ENCODE measurements at regions not wholly inside any gene's neighbourhood (a gene's known extent, or its start where the extent isn't known, plus 50 kb on each side); places are given as distances from the start of the nearest gene placed in this dataset.

DNA sequence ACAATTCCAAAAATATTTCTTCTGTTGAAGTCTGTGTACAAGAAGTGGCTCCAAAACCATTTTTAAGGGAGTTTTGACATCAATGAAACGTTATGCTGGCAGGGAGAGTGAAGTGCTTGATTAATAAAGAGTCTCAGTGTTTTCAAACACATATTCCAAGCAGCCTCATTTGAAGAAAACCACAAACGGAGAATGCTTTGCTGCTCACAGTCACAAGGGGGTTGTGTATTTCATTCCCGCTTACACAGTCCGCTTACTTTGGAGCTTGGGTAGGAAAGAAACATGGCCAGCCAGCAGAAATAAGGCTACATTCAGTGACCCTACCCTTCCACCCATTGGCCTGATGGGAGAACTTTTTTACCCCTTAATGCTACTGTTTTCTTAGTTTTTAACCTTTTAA lies 586.2 kb downstream of the RAB28 start:
- no peak for DNase-seq (ENCODE audit: low read depth)
- H3K4me3 ChIP-seq (ENCODE audit: low read depth, low read length) = no peak overlapping the region
- TF ChIP-seq, protein P1, sequence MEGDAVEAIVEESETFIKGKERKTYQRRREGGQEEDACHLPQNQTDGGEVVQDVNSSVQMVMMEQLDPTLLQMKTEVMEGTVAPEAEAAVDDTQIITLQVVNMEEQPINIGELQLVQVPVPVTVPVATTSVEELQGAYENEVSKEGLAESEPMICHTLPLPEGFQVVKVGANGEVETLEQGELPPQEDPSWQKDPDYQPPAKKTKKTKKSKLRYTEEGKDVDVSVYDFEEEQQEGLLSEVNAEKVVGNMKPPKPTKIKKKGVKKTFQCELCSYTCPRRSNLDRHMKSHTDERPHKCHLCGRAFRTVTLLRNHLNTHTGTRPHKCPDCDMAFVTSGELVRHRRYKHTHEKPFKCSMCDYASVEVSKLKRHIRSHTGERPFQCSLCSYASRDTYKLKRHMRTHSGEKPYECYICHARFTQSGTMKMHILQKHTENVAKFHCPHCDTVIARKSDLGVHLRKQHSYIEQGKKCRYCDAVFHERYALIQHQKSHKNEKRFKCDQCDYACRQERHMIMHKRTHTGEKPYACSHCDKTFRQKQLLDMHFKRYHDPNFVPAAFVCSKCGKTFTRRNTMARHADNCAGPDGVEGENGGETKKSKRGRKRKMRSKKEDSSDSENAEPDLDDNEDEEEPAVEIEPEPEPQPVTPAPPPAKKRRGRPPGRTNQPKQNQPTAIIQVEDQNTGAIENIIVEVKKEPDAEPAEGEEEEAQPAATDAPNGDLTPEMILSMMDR (IDR thresholded peaks at IDR 0.05; ENCODE audit: insufficient read depth, low read length) = no peak

DNA sequence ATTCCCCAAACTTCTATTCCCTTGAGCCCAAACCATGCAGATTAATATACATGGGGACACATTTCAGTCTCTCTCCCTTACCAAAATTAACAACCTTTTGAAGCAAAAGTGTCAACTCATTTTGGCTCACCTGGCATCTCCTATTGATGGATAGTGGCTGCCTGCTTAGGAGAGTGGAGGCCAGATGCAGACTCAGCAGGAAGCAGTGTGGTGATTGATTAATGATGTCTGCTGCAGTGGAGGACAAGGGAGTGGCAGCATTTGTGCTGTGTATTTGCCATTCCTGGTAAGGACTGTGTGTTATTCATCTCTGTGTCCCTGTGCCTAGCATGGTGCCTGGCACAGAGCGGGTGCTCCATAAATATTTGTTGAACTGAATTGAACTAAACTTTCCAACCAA lies 590.1 kb downstream of the RAB28 start:
- no peak for DNase-seq (ENCODE audit: low read depth)
- no peak overlapping the region for H3K4me3 ChIP-seq (ENCODE audit: low read depth, low read length)
- TF ChIP-seq, protein P1 (IDR thresholded peaks at IDR 0.05; ENCODE audit: insufficient read depth, low read length) = no peak

DNA sequence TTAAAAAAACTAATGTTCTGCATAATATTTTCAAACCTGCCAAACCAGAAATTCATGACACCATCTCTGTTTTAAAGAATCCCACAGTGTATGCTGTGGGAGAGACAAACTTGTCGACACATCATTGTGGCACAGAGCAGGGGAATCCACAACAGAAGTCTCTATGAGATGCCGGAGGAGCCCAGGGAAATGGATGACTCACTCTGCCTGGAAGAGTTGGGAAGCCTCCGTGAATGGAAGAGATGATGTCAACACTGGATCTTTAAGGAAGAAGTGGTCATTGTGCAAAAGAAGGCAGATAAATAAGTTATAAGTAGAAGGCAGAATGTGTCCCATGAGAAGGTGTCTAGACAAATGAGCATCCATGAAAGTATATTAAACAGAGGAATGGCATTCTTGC lies 595.1 kb downstream of the RAB28 start:
- no peak overlapping the region for H3K4me3 ChIP-seq (ENCODE audit: low read depth, low read length)
- TF ChIP-seq, protein P1 (IDR thresholded peaks at IDR 0.05; ENCODE audit: insufficient read depth, low read length) = no peak
- no peak for DNase-seq (ENCODE audit: low read depth)

DNA sequence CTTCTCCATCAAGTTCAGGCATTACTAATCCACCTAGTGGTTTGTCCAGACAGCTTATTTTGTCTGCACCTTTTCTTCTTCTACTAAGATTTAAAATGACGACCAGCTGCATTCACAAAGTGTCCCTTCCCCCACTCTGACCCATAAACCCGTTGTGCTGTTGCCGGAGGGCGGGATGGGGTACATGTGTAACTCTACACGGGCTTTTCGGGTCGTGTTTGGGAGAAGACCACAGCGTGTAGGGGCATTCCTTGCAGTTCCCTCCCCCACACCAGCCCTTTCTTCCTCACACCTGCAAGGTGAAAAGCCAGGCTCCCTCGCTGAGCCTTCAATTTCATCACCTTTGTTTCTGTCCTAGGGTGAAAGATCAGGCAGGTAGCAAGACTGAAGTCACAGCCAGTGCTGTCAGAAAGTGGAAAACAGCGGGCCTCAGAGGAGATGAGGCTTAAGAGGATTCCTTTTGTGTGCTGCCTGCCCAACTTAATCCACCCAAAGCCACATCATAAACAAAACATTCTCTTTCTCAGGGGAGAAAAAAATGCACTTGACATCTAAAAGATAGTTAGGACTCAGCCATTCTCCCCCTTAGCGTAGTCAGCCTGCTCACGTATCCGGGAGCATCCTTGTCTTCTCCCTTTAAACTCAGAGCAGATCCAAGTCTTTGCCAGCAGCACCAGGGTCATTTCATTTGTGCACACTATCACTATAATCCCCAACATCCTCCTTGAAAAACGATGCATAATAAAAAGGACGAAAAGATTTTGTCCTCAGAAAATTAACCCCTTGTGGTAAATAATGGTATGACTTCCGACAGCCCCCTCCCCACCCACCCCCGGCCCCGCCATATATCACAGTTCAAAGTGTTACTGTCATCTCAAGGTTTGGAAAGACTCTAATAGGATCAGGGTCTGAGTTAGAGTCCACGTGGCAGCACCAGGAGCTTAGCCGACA lies 599.0 kb downstream of the RAB28 start:
- TF ChIP-seq, protein P1 (IDR thresholded peaks at IDR 0.05; ENCODE audit: insufficient read depth, low read length) = no peak
- no peak overlapping the region for H3K4me3 ChIP-seq (ENCODE audit: low read depth, low read length)
- DNase-seq (ENCODE audit: low read depth) = no peak

DNA sequence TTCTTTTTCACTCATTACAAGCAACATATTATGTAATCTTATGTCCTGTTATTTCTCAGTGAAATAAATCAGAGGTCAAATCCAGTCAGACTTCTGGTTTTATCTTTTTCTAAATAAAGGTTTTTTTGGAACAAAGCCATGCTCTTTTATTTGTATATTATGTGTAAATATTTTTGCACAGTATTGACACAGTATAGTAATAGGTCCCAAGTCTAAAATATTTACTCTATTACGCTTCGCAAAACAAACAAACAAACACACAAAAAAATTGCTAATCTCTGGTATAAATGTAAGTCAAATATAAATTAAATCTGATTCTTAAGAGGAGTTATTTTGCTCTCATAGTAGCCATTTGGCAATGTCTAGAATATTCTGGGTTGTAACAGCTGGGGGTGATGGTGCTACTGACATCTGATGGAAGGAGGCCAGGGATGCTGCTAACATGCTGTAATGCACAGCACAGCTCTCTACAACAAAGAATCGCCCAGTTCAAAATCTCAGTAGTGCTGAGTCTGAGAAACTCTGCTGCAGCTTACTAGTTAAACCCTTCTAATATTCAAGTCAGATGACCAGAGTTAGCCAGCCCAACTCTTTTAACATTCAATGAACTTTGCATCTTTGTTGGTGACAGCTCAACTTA lies 602.1 kb downstream of the RAB28 start:
- no peak overlapping the region for H3K4me3 ChIP-seq (ENCODE audit: low read depth, low read length)
- DNase-seq (ENCODE audit: low read depth) = no peak
- TF ChIP-seq, protein P1 (IDR thresholded peaks at IDR 0.05; ENCODE audit: insufficient read depth, low read length) = no peak

DNA sequence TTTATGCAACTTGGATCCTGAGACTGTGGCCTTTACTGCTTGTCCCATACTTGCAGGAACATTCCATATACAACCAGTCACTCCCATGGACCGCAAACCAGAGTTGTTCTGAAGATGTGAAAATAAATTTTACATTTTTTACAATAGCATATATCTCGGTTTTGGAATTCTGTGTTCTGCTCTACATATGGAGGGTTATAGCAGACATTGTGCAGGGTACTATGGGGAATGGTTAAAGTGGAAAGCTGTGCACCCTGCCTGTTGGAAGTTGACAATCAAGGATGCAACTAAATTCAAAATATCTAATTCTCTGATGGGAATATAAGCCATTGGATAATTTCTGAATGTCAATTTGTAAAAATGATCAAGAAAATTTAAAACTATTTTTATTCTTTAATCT lies 603.3 kb downstream of the RAB28 start:
- no peak overlapping the region for H3K4me3 ChIP-seq (ENCODE audit: low read depth, low read length)
- TF ChIP-seq, protein P1 (IDR thresholded peaks at IDR 0.05; ENCODE audit: insufficient read depth, low read length) = no peak
- DNase-seq (ENCODE audit: low read depth) = no peak
